Activated CD8-positive, alpha-beta T cell treated with anti-CD3 and anti-CD28 coated beads for 36 hours (primary cell): ENCODE measurements at regions not wholly inside any gene's neighbourhood (a gene's known extent, or its start where the extent isn't known, plus 50 kb on each side); places are given as distances from the start of the nearest gene placed in this dataset.

Experiments used
- ATAC-seq: fragments of 200-7000 bp; cut with Tn5 transposase; one replicate; pipeline ENCODE4 v1.10.0; 2021; ENCODE audit warnings: mild to moderate bottlenecking, moderate library complexity
- CTCF ChIA-PET: fragments of 350-600 bp; sonication (Branson Sonifier 250); formaldehyde crosslinking; loops from one replicate; lab custom pipeline; 2021; ENCODE audit warnings: antibody characterized with exemption; lab: Charles Lee
- POLR2A ChIA-PET: fragments of 350-600 bp; sonication (Branson Sonifier 250); formaldehyde crosslinking; loops from one replicate; lab custom pipeline; 2021; ENCODE audit warnings: antibody characterized with exemption; lab: Charles Lee
- DNase-seq: peaks from one replicate; pipeline ENCODE4 v3.0.0-alpha.2; 2020
- H3K27ac Mint-ChIP-seq: one replicate; pipeline ENCODE4 v1.8.0; 2021; ENCODE audit warnings: mild to moderate bottlenecking, mixed read lengths
- H3K27me3 Mint-ChIP-seq: one replicate; pipeline ENCODE4 v1.8.0; 2021; ENCODE audit warnings: mixed read lengths
- H3K36me3 Mint-ChIP-seq: one replicate; pipeline ENCODE4 v1.8.0; 2021; ENCODE audit warnings: low read depth, mixed read lengths
- H3K4me1 Mint-ChIP-seq: one replicate; pipeline ENCODE4 v1.8.0; 2021; ENCODE audit warnings: low read depth, mixed read lengths
- H3K4me3 Mint-ChIP-seq: one replicate; pipeline ENCODE4 v1.8.0; 2021; ENCODE audit warnings: mild to moderate bottlenecking, moderate library complexity, mixed read lengths
- H3K9me3 Mint-ChIP-seq: one replicate; pipeline ENCODE4 v1.8.0; 2021; ENCODE audit warnings: mixed read lengths
- CTCF ChIP-seq: fragments of 200-600 bp; IDR thresholded peaks from one replicate; pipeline ENCODE4 v1.8.0; 2022; ENCODE audit warnings: antibody characterized with exemption, mild to moderate bottlenecking
- intact Hi-C: fragments of 100-400 bp; cut with micrococcal nuclease; formaldehyde crosslinking; loops from one replicate; pipeline ENCODE4 v1.10.0; 2022

DNA sequence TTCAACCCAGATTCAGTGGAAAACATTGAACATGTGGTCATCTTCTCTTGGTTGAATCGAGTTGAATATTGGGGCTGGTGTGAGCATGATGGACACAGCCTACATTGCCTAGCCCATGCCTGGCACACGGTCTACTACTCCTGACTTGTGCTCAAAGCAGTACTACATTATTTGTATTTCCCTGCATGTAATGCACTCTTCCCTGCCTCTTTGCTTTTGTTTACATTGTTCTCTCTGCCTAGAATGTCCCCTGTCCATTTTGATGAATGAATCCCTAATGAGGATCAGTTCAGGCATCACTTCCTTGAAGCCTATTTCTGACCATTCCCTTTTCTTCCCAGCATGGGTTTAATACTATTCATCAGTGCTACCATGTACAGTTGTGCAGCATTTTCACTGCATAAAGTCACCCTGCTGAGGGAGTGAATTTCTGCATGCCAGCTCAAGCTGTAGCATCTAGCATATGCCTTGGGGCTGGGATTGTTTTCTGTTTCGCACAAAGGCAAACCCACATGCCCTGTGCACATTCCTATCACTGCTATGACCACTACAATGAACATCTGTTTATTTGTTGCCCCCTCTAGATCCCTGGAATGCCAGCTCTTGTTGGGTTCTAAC lies 75.3 kb upstream of the CCN6 start:
- no peaks in the 10 kb centered on the region for H3K9me3 Mint-ChIP-seq
- ChIA-PET POLR2A (interaction anchor here (0.6 to 1.8 kb wide), 2 partner anchors 9 to 13 kb away, joined by 3 to 5 read pairs; no protein-coding TSS in a partner anchor), CTCF (interaction anchor here (1.3 to 2.5 kb wide), 4 partner anchors 8 to 65 kb away, joined by 3 to 9 read pairs (median 7); no protein-coding TSS in a partner anchor)
- peaks cover 80% of the 10 kb centered on the region for H3K4me1 Mint-ChIP-seq
- H3K27ac Mint-ChIP-seq, result no peak overlapping the region
- ATAC-seq (no peak), DNase-seq (no peak)
- no peaks in the 10 kb centered on the region for H3K36me3 Mint-ChIP-seq
- intact Hi-C loops, result no loop called here
- H3K27me3 Mint-ChIP-seq, result no peaks in the 10 kb centered on the region
- no peak overlapping the region for H3K4me3 Mint-ChIP-seq
- no peak for TF ChIP-seq CTCF

DNA sequence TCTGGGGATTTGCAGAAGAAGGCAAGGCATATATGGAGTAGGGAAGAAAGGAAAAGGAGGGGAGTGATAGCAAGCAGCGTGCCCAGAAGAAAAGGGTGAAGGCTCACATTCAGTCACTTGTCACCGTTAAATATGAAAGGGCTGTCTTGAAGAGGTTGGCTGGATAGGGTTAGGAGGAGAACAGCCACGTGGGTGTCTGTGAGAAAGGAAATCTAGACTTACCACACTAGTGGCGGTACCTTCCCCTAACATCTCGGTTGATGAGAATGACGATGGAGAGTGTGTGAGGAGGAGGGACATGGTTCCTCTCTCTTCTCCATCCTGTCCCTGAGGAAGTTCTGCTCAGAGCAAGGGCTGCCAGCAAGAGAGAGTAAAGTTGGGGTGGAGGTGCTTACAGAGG lies 74.3 kb upstream of the CCN6 start:
- DNase-seq, result no peak
- TF ChIP-seq CTCF, result no peak
- H3K4me1 Mint-ChIP-seq, result peaks cover 80% of the 10 kb centered on the region
- H3K4me3 Mint-ChIP-seq, result no peak overlapping the region
- H3K27ac Mint-ChIP-seq, result peak overlapping the region; percentile 1
- ATAC-seq, result peak; percentile 31
- peaks cover 2% of the 10 kb centered on the region for H3K36me3 Mint-ChIP-seq
- CTCF ChIA-PET, result no interaction called here
- no peaks in the 10 kb centered on the region for H3K9me3 Mint-ChIP-seq
- POLR2A ChIA-PET, result interaction anchor here (0.6 kb wide), 1 partner anchor 8 kb away, joined by 3 read pairs; no protein-coding TSS in a partner anchor
- intact Hi-C loops, result no loop called here
- no peaks in the 10 kb centered on the region for H3K27me3 Mint-ChIP-seq

DNA sequence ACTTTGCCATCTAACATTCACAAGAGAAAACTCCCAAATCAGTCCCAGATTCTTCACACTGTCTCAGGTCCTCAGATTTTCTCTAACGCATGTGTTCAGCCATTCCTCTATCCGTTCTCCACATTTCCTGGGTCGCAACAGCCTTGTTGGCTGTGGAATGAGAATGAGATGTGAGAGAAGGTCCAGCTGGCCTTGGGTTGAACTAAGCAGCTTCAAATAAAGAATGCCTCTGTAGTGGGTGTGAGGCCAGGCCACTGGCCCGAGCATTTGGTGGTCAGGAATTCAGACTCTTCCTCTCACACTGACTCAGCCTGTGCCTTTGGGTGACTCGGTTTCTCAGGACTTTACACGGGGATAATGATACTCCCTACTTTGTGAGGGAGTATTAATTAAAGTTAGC lies 73.8 kb upstream of the CCN6 start:
- POLR2A ChIA-PET, result no interaction called here
- intact Hi-C loops, result no loop called here

DNA sequence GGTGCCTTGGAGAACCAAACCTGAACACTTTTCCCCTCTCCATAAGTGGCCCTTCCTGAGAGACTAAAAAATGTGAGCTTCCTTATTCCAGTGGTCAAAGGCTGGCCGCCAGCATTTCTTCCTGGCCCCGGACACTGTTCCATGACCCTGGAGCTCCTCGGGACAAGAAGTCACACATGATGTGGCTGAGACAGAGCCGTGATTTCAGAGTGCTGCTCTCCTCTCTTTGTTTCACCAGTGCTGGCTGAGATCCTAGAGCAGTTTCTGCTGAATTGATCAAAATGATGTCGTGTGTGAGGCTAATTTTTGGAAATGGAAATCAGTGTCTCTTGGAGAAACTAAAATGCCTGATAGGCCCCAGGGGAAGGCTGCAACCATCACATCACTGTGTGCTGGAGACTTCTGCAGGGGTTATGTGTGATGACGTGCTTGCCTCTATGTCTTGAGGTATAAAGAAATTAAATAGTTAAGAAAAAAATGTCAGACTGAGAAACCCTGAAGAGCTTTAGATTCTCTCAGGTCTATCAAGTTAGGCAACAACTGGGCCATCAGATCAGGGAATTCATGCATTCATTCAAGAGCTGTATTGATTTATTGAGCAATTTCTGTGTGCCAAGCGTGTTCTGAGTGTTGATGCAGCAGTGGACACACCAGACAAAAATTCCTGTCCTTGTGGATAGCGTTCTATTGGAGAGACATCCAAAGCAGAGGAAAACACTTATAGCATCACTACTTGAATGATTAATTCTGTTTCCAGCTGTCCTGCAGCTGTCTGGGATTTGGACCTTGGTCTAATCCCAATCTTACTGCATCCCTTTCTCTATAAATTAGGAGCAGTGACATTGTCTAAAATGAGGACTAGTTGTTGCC lies 72.7 kb upstream of the CCN6 start:
- Mint-ChIP-seq H3K9me3 (peaks cover 1% of the 10 kb centered on the region), H3K27ac (no peak overlapping the region), H3K27me3 (no peaks in the 10 kb centered on the region), H3K4me1 (peaks cover 82% of the 10 kb centered on the region), H3K4me3 (no peak overlapping the region), H3K36me3 (peaks cover 5% of the 10 kb centered on the region)
- ATAC-seq (no peak), DNase-seq (no peak)
- CTCF ChIA-PET, result interaction anchor here (0.9 to 1.4 kb wide), 2 partner anchors 8 to 11 kb away, joined by 3 read pairs; no protein-coding TSS in a partner anchor
- POLR2A ChIA-PET, result interaction anchor here (0.7 to 1.6 kb wide), 2 partner anchors 9 to 14 kb away, joined by 3 to 5 read pairs; no protein-coding TSS in a partner anchor
- intact Hi-C loops, result no loop called here
- no peak for TF ChIP-seq CTCF

More for the DNA sequence above, 73.8 kb upstream of the CCN6 start:
- DNase-seq, result no peak
- peaks cover 82% of the 10 kb centered on the region for H3K4me1 Mint-ChIP-seq
- H3K27ac Mint-ChIP-seq, result no peak overlapping the region
- CTCF ChIA-PET, result interaction anchor here (0.9 kb wide), 1 partner anchor 12 kb away, joined by 3 read pairs; no protein-coding TSS in a partner anchor
- TF ChIP-seq CTCF, result no peak
- H3K9me3 Mint-ChIP-seq, result no peaks in the 10 kb centered on the region
- peaks cover 5% of the 10 kb centered on the region for H3K36me3 Mint-ChIP-seq
- no peaks in the 10 kb centered on the region for H3K27me3 Mint-ChIP-seq
- ATAC-seq, result no peak
- no peak overlapping the region for H3K4me3 Mint-ChIP-seq
